ENCODE measurements at regions not wholly inside any gene's neighbourhood (a gene's known extent, or its start where the extent isn't known, plus 50 kb on each side); places are given as distances from the start of the nearest gene placed in this dataset.

GRCh38 chr6:44539701-44540355 lies 152.3 kb downstream of the CDC5L start:
- no peaks in the 10 kb centered on the region for H3K4me1 Mint-ChIP-seq (ENCODE audit: low read depth)

DNA sequence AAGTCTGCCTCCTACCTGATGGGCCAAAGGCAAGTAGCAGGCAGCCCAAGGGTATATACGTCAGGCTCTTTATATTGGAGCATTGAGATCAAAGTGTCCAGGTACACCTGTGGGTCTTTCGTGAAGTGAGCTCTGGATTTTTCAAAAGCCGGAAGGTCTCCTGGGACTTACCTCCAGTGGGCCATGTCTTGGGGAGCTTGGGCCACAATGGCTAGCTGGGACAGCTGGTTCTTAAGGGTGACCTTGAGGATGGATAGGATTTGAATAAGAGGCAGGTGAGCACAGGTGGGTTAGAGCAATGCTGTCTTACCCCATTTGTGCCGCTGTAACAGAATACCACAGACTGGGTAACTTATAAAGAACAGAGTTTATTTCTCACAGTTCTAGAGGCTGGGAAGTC lies 153.4 kb downstream of the CDC5L start:
- DNase-seq = no peak
- Mint-ChIP-seq H3K4me3 (no peak overlapping the region), H3K36me3 (ENCODE audit: insufficient read depth) (no peaks in the 10 kb centered on the region), H3K9me3 (no peaks in the 10 kb centered on the region), H3K27me3 (ENCODE audit: low read depth) (peaks cover 9% of the 10 kb centered on the region), H3K4me1 (ENCODE audit: low read depth) (no peaks in the 10 kb centered on the region)
- ATAC-seq = no peak

More at GRCh38 chr6:44539701-44540355, 152.3 kb downstream of the CDC5L start:
- ATAC-seq (no peak), DNase-seq (no peak)
- Mint-ChIP-seq H3K27me3 (ENCODE audit: low read depth) (peaks cover 9% of the 10 kb centered on the region), H3K36me3 (ENCODE audit: insufficient read depth) (no peaks in the 10 kb centered on the region), H3K9me3 (no peaks in the 10 kb centered on the region), H3K4me3 (no peak overlapping the region)

GRCh38 chr6:44542401-44543116 lies 155.1 kb downstream of the CDC5L start:
- ATAC-seq = no peak
- Mint-ChIP-seq H3K27me3 (ENCODE audit: low read depth) (peaks cover 9% of the 10 kb centered on the region), H3K36me3 (ENCODE audit: insufficient read depth) (no peaks in the 10 kb centered on the region), H3K4me3 (no peak overlapping the region), H3K9me3 (no peaks in the 10 kb centered on the region), H3K4me1 (ENCODE audit: low read depth) (no peaks in the 10 kb centered on the region)
- DNase-seq = no peak

GRCh38 chr6:44543664-44544063 lies 156.2 kb downstream of the CDC5L start:
- Mint-ChIP-seq H3K9me3 (no peaks in the 10 kb centered on the region), H3K4me3 (no peak overlapping the region), H3K36me3 (ENCODE audit: insufficient read depth) (no peaks in the 10 kb centered on the region), H3K4me1 (ENCODE audit: low read depth) (no peaks in the 10 kb centered on the region), H3K27me3 (ENCODE audit: low read depth) (peaks cover 9% of the 10 kb centered on the region)
- DNase-seq (no peak), ATAC-seq (no peak)

- peaks cover 9% of the 10 kb centered on the region for H3K27me3 Mint-ChIP-seq (ENCODE audit: low read depth)
- H3K4me1 Mint-ChIP-seq (ENCODE audit: low read depth) = no peaks in the 10 kb centered on the region
- no peaks in the 10 kb centered on the region for H3K36me3 Mint-ChIP-seq (ENCODE audit: insufficient read depth)
- no peak for ATAC-seq
- no peak for DNase-seq
- no peaks in the 10 kb centered on the region for H3K9me3 Mint-ChIP-seq
- no peak overlapping the region for H3K4me3 Mint-ChIP-seq
These were observed 157.7 kb downstream of the CDC5L start for GRCh38 chr6:44545224-44545623.

- Mint-ChIP-seq H3K36me3 (ENCODE audit: insufficient read depth) (no peaks in the 10 kb centered on the region), H3K27me3 (ENCODE audit: low read depth) (peaks cover 1% of the 10 kb centered on the region), H3K4me3 (no peak overlapping the region), H3K4me1 (ENCODE audit: low read depth) (no peaks in the 10 kb centered on the region), H3K9me3 (no peaks in the 10 kb centered on the region)
- DNase-seq = no peak
- ATAC-seq = no peak
These were observed 160.8 kb downstream of the CDC5L start for GRCh38 chr6:44548319-44548718.

DNA sequence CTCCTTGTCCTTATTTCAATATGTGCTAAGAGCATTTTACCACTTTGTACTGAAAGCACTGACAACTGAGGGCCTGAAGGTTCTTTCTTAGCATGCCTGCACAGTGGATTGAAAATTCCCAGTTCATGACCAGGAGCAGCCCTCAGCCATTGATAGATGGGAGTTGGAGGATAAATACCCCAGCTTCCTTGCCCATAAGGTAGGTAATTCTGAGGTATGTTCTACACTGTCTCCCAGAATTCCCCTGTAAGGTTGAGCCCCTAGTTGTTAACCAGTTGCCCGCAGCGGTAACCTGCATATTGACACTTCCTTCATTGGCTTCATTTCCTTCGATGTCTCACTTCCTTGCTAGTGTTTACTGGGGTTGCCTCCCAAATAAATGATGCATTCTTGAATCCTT lies 162.0 kb downstream of the CDC5L start:
- no peaks in the 10 kb centered on the region for H3K36me3 Mint-ChIP-seq (ENCODE audit: insufficient read depth)
- H3K4me3 Mint-ChIP-seq = no peak overlapping the region
- ATAC-seq (no peak), DNase-seq (no peak)
- no peaks in the 10 kb centered on the region for H3K9me3 Mint-ChIP-seq
- no peaks in the 10 kb centered on the region for H3K27me3 Mint-ChIP-seq (ENCODE audit: low read depth)
- H3K4me1 Mint-ChIP-seq (ENCODE audit: low read depth) = no peaks in the 10 kb centered on the region

- no peaks in the 10 kb centered on the region for H3K36me3 Mint-ChIP-seq (ENCODE audit: insufficient read depth)
- peaks cover 10% of the 10 kb centered on the region for H3K27me3 Mint-ChIP-seq (ENCODE audit: low read depth)
- no peak for ATAC-seq
- no peaks in the 10 kb centered on the region for H3K4me1 Mint-ChIP-seq (ENCODE audit: low read depth)
- H3K9me3 Mint-ChIP-seq = no peaks in the 10 kb centered on the region
- H3K4me3 Mint-ChIP-seq = no peak overlapping the region
- no peak for DNase-seq
These were observed 166.7 kb downstream of the CDC5L start for GRCh38 chr6:44554194-44554593.

DNA sequence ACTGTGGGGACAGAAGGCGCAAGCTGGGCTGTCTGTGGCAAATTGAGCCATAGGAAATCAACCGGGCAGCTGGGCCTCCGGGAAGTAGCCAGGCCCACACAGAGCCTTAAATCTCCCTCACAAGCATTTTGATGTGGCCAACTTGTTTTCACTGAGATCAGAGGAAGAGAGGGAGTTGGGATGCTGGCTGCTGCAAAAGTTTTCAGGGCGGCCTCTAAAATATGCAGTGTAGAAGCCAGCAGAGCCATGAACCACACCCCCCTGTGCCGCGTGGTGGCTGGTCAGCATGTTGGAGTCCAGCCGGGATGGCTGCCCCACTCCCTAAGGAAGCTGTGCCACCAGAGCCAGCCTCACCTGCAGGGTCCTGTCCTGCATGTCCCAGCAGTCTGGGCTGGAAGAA lies 167.4 kb downstream of the CDC5L start:
- DNase-seq (no peak), ATAC-seq (no peak)
- Mint-ChIP-seq H3K27me3 (ENCODE audit: low read depth) (peaks cover 13% of the 10 kb centered on the region), H3K4me3 (no peak overlapping the region), H3K4me1 (ENCODE audit: low read depth) (no peaks in the 10 kb centered on the region), H3K36me3 (ENCODE audit: insufficient read depth) (no peaks in the 10 kb centered on the region), H3K9me3 (no peaks in the 10 kb centered on the region)

- H3K4me1 Mint-ChIP-seq (ENCODE audit: low read depth) = no peaks in the 10 kb centered on the region
- no peaks in the 10 kb centered on the region for H3K36me3 Mint-ChIP-seq (ENCODE audit: insufficient read depth)
- no peak for DNase-seq
- peaks cover 20% of the 10 kb centered on the region for H3K27me3 Mint-ChIP-seq (ENCODE audit: low read depth)
- H3K9me3 Mint-ChIP-seq = no peaks in the 10 kb centered on the region
- no peak for ATAC-seq
- H3K4me3 Mint-ChIP-seq = no peak overlapping the region
These were observed 168.5 kb downstream of the CDC5L start for GRCh38 chr6:44556046-44556445.

GRCh38 chr6:44558024-44558831 lies 170.7 kb downstream of the CDC5L start:
- Mint-ChIP-seq H3K4me3 (no peak overlapping the region), H3K4me1 (ENCODE audit: low read depth) (peaks cover 4% of the 10 kb centered on the region), H3K27me3 (ENCODE audit: low read depth) (peaks cover 25% of the 10 kb centered on the region), H3K36me3 (ENCODE audit: insufficient read depth) (no peaks in the 10 kb centered on the region), H3K9me3 (no peaks in the 10 kb centered on the region)
- no peak for ATAC-seq
- DNase-seq = no peak

DNA sequence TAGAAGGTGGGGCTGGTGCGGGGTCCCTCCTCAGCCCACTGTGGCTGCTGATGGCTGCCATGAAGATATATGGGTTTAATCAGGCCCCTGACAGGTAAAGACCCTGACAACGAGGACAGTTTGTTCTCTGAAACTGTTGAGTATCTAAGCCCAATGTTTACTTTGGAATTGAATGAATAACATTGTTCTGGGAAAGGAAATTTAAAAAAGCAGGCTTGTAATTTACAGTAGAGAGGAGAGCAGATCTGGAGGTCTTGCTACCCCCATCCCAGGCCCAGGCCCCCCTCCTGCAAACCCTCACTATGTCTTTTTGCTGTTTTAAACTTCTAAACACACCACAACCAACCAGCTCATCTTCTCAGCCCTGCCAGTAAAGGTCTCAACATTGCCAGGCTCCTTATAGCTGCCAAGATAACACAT lies 171.3 kb downstream of the CDC5L start:
- H3K4me1 Mint-ChIP-seq (ENCODE audit: low read depth) = peaks cover 4% of the 10 kb centered on the region
- H3K9me3 Mint-ChIP-seq = no peaks in the 10 kb centered on the region
- DNase-seq (no peak), ATAC-seq (no peak)
- no peaks in the 10 kb centered on the region for H3K36me3 Mint-ChIP-seq (ENCODE audit: insufficient read depth)
- no peak overlapping the region for H3K4me3 Mint-ChIP-seq
- peaks cover 25% of the 10 kb centered on the region for H3K27me3 Mint-ChIP-seq (ENCODE audit: low read depth)

DNA sequence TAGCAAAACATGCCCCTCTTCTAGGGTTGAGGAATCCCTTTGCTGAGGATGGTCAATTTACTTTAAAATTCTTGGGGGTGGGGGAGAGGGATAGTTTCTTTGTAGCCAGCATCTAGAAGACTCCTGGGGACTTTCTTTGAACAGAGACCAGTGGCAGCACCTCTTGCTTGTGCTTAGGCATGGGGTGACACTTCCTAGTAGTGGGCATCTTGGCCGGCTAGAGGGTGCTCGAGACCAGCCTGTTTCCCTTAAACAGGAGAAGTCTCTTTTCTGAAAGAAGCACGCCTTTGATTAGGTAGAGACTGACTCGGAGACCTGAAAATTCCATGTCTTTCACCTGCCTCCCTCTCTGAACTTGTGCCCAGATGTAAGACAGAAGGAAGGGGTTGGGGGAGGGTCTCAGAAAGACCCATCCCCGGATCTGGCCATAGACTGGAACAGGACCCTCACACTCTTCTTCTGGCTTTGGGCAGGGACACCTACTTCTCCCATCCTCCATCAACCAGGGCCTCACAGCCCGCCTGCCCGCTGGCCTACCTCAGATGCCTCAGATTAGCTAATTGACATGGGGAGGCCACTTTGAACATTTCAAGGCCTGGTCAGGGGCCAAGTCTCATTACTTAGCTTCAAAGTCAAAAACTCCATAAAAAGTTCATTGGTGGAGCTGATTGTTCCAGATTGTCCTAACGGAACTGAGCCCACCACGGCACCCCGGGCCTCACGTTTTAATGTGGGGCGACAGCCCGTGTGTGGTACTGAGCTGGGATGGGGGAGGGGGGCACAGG lies 172.2 kb downstream of the CDC5L start:
- H3K9me3 Mint-ChIP-seq = no peaks in the 10 kb centered on the region
- H3K36me3 Mint-ChIP-seq (ENCODE audit: insufficient read depth) = no peaks in the 10 kb centered on the region
- no peak for ATAC-seq
- no peak for DNase-seq
- H3K4me1 Mint-ChIP-seq (ENCODE audit: low read depth) = peaks cover 4% of the 10 kb centered on the region
- H3K4me3 Mint-ChIP-seq = no peak overlapping the region
- H3K27me3 Mint-ChIP-seq (ENCODE audit: low read depth) = peaks cover 27% of the 10 kb centered on the region

GRCh38 chr6:44560458-44561059 lies 173.1 kb downstream of the CDC5L start:
- DNase-seq (no peak), ATAC-seq (no peak)
- Mint-ChIP-seq H3K36me3 (ENCODE audit: insufficient read depth) (no peaks in the 10 kb centered on the region), H3K4me1 (ENCODE audit: low read depth) (peaks cover 4% of the 10 kb centered on the region), H3K4me3 (no peak overlapping the region), H3K9me3 (no peaks in the 10 kb centered on the region), H3K27me3 (ENCODE audit: low read depth) (peaks cover 27% of the 10 kb centered on the region)
